ENCODE measurements at regions not wholly inside any gene's neighbourhood (a gene's known extent, or its start where the extent isn't known, plus 50 kb on each side); places are given as distances from the start of the nearest gene placed in this dataset.

DNA sequence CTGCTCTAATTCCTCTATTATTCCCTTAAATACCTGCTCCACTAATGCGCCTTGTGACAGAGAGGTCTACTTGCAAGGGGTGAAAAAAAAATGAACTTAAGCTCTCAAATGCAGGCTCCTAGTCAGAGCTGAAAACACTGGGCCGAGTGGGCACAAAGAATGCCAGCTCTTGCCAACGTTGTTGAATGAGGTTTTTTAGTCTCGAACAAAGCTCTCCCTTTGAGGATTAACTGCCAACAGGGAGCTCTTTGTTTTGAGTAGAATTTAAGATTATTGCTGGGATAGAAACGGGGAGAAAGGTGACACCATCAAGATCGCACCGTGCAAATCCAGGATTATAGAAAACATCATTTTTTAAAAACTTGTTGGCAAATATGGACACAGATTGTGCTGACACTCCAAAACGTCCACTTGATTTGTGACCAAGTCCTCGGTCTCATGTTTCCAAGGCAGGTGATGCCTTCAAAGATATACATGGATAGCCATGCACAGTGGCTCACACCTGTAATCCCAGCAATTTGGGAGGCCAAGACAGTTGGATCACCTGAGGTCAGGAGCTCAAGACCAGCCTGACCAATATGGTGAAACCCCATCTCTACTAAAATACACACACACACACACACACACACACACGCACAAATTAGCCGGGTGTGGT lies 163.2 kb downstream of the BMP7 start:
- no peak for TF ChIP-seq CTCF (IDR thresholded peaks at IDR 0.05; ENCODE audit: low read length)
- TF ChIP-seq EZH2 (IDR thresholded peaks at IDR 0.05; ENCODE audit: borderline replicate concordance, low read length), result no peak
